ENCODE measurements at regions not wholly inside any gene's neighbourhood (a gene's known extent, or its start where the extent isn't known, plus 50 kb on each side); places are given as distances from the start of the nearest gene placed in this dataset.

GRCh38 chr15:75134748-75135147 lies 66.9 kb upstream of the C15orf39 start:
- no peak for DNase-seq (ENCODE audit: low read depth)

GRCh38 chr15:75136118-75136517 lies 65.6 kb upstream of the C15orf39 start:
- DNase-seq (ENCODE audit: low read depth) = no peak

- no peak for DNase-seq (ENCODE audit: low read depth)
Measured at GRCh38 chr15:75136758-75137157, 64.9 kb upstream of the C15orf39 start.

- DNase-seq (ENCODE audit: low read depth) = no peak
Measured at GRCh38 chr15:75138016-75138999, 63.4 kb upstream of the C15orf39 start.

GRCh38 chr15:75140080-75140879 lies 61.4 kb upstream of the C15orf39 start:
- no peak for DNase-seq (ENCODE audit: low read depth)

- DNase-seq (ENCODE audit: low read depth) = no peak
Measured at GRCh38 chr15:75142499-75142898, 59.2 kb upstream of the C15orf39 start.

- no peak for DNase-seq (ENCODE audit: low read depth)
Measured at GRCh38 chr15:75143738-75144334, 57.8 kb upstream of the C15orf39 start.

GRCh38 chr15:75145027-75145841 lies 56.4 kb upstream of the C15orf39 start:
- no peak for DNase-seq (ENCODE audit: low read depth)

- DNase-seq (ENCODE audit: low read depth) = no peak
Measured at GRCh38 chr15:75148280-75148679, 53.4 kb upstream of the C15orf39 start.

- DNase-seq (ENCODE audit: low read depth) = no peak
Measured at GRCh38 chr15:75149867-75150709, 51.6 kb upstream of the C15orf39 start.

GRCh38 chr15:75151214-75152128 lies 50.2 kb upstream of the C15orf39 start:
- no peak for DNase-seq (ENCODE audit: low read depth)
